ENCODE measurements at regions not wholly inside any gene's neighbourhood (a gene's known extent, or its start where the extent isn't known, plus 50 kb on each side); places are given as distances from the start of the nearest gene placed in this dataset.
"Not testable (repeated sequence)": the region's sequence is repeated elsewhere in the genome, so short reads cannot be mapped to it uniquely, and the experiment has no call there.

- DNase-seq (ENCODE audit: low spot score) = no peak
These were observed 174.9 kb downstream of the ETAA1 start for GRCh38 chr2:67571785-67572718.

GRCh38 chr2:67572721-67573435 is 175.7 kb downstream of the ETAA1 start:
- DNase-seq (ENCODE audit: low spot score) = no peak

GRCh38 chr2:67574230-67574629 is 177.1 kb downstream of the ETAA1 start:
- no peak for DNase-seq (ENCODE audit: low spot score)

- no peak for DNase-seq (ENCODE audit: low spot score)
These were observed 179.1 kb downstream of the ETAA1 start for GRCh38 chr2:67576226-67576625.

- DNase-seq (ENCODE audit: low spot score) = no peak
These were observed 179.9 kb downstream of the ETAA1 start for GRCh38 chr2:67576991-67577390.

GRCh38 chr2:67579216-67579615 is 182.1 kb downstream of the ETAA1 start:
- no peak for DNase-seq (ENCODE audit: low spot score)

- DNase-seq (ENCODE audit: low spot score) = no peak
These were observed 182.7 kb downstream of the ETAA1 start for GRCh38 chr2:67579806-67580205.

GRCh38 chr2:67581751-67582150 is 184.6 kb downstream of the ETAA1 start:
- DNase-seq (ENCODE audit: low spot score) = no peak

GRCh38 chr2:67583185-67583584 is 186.1 kb downstream of the ETAA1 start:
- no peak for DNase-seq (ENCODE audit: low spot score)

- no peak for DNase-seq (ENCODE audit: low spot score)
These were observed 188.3 kb downstream of the ETAA1 start for GRCh38 chr2:67585400-67585799.

GRCh38 chr2:67589121-67589520 is 192.0 kb downstream of the ETAA1 start:
- DNase-seq (ENCODE audit: low spot score) = not testable (repeated sequence)

GRCh38 chr2:67594522-67594921 is 197.4 kb downstream of the ETAA1 start:
- DNase-seq (ENCODE audit: low spot score) = not testable (repeated sequence)

- no peak for DNase-seq (ENCODE audit: low spot score)
These were observed 199.7 kb downstream of the ETAA1 start for GRCh38 chr2:67596871-67597270.

GRCh38 chr2:67599561-67599960 is 202.4 kb downstream of the ETAA1 start:
- no peak for DNase-seq (ENCODE audit: low spot score)

GRCh38 chr2:67600222-67600871 is 203.2 kb downstream of the ETAA1 start:
- DNase-seq (ENCODE audit: low spot score) = no peak

GRCh38 chr2:67600946-67601345 is 203.8 kb downstream of the ETAA1 start:
- DNase-seq (ENCODE audit: low spot score) = no peak

GRCh38 chr2:67604360-67604759 is 207.2 kb downstream of the ETAA1 start:
- no peak for DNase-seq (ENCODE audit: low spot score)

GRCh38 chr2:67612576-67613042 is 215.5 kb downstream of the ETAA1 start:
- DNase-seq (ENCODE audit: low spot score) = no peak

GRCh38 chr2:67613227-67613626 is 216.1 kb downstream of the ETAA1 start:
- no peak for DNase-seq (ENCODE audit: low spot score)

- DNase-seq (ENCODE audit: low spot score) = no peak
These were observed 217.3 kb downstream of the ETAA1 start for GRCh38 chr2:67614454-67614853.

GRCh38 chr2:67616749-67617148 is 219.6 kb downstream of the ETAA1 start:
- no peak for DNase-seq (ENCODE audit: low spot score)

GRCh38 chr2:67619204-67619603 is 222.1 kb downstream of the ETAA1 start:
- no peak for DNase-seq (ENCODE audit: low spot score)

- DNase-seq (ENCODE audit: low spot score) = not testable (repeated sequence)
These were observed 226.6 kb downstream of the ETAA1 start for GRCh38 chr2:67623741-67624140.

Measured in kidney capillary endothelial cell (primary cell).